ENCODE measurements at regions not wholly inside any gene's neighbourhood (a gene's known extent, or its start where the extent isn't known, plus 50 kb on each side); places are given as distances from the start of the nearest gene placed in this dataset.
A peak's percentile ranks its signal among the peaks of the same experiment; 100 is the strongest.

DNA sequence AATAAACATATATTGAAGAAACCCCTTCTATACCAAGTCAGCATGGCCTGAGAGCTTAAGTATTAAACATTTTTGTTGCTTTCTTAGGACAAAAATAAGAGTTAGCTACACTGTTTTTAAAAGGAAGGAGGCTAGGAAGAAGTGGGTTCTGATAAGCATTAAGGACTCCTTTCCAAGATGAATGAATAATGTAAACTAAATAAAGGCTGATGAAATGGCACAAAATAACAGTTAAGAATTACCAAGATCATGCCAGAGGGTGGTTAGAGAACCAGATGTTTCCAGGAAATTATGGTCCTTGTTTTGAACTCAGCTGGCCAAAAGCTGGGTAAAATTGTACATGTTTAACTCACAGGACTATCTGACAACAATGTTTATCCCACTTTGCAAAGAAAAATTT is 114.1 kb upstream of the ETS2 start:
- no peak for DNase-seq (ENCODE audit: low read depth in 2 of 3, low spot score in 1 of 3)

DNA sequence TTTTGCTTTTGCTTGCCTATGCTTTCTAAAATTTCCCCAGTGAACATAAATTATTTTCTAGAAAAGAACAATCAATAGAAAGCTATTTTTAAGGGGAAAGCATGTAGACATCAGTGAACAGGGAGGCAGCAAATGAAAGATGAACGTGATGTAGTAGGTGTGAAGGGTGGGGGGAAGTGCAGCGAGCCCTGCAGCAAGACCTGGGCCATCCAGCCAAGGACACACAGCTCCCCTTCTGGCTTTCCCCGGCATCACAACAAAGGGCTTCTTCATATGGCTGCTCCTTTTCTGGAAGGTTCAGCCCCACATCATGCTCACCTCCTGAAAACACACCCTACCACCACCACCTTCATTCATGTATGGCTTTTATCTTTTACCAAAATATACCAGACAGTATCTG is 109.2 kb upstream of the ETS2 start:
- no peak for DNase-seq (ENCODE audit: low read depth in 2 of 3, low spot score in 1 of 3)

DNA sequence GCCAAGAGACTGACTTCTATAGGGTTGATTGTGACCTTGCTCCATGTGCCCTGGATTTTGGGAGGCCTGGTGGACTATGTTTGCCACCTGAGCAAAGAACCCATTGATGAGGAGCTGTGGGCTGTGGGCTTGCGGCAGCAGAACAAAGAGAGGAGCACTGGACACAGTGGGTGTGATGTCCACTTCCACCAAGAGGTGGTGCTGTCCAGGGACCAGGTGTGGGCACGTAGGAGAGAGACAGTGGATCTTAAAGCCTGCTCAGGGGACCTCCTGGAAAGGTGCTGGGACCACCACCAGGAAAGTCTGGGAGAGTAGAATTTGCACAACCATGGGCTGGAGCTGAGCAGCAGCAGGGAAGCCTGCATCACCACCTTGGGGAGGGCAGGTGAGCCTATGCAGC is 106.7 kb upstream of the ETS2 start:
- DNase-seq (ENCODE audit: low read depth in 2 of 3, low spot score in 1 of 3), result no peak

DNA sequence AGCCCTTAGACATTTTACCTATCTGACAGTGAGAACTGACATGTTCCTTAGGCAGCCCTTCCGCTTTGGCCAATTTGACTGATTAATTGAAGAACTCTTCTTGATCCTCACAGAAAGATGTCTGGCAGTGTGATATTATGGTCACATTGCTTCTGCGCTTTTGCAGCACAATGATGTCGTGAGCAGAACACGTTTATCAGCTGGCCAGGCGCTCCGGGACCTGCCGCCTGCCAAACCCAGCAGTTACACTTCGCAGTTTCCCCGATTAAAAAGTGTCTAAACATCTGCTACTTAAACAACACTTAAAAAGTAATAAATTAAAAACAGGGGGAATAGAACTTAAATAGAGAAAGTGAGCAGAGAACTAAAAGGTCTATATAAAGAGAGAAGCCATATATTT is 103.5 kb upstream of the ETS2 start:
- no peak for DNase-seq (ENCODE audit: low read depth in 2 of 3, low spot score in 1 of 3)

DNA sequence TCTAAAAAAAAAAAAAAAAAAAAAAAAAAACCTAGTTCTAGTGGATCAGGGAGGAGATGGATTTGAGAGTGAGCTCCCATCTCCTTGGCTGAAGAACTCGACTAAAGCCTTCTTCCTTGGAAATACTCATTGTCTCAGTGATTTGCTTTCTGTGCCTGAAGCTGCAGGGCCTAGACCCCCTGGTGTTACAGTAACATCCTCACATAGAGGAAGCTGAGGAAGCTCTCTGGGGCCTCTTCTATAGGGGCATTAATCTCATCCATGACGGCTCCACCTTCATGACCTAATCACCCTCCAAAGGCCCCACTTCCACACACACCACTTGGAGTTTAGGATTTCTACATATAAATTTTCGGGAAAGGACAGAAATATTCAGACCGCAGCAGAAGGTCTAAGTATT is 95.9 kb upstream of the ETS2 start:
- no peak for DNase-seq (ENCODE audit: low read depth in 2 of 3, low spot score in 1 of 3)

DNA sequence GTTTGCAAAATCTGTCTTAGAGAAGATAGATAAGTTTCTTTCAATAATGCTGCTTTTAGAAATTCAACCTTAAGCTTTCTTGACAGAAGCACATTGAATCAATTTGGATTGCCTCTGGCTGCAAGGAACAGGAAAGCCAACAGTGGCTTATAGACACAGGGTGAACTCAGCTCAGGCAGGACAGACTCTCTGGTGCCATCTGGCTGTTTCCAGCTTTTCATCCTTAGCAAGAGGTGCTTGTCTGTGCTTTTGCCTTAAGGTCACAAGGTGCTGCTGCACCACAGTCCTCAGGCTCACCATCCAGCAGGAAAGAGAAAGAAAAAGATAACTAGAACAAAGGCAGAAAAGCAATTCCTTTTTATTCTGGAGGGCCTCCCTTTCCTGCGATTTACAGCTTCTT is 93.7 kb upstream of the ETS2 start:
- DNase-seq (ENCODE audit: low read depth in 2 of 3, low spot score in 1 of 3), result no peak

DNA sequence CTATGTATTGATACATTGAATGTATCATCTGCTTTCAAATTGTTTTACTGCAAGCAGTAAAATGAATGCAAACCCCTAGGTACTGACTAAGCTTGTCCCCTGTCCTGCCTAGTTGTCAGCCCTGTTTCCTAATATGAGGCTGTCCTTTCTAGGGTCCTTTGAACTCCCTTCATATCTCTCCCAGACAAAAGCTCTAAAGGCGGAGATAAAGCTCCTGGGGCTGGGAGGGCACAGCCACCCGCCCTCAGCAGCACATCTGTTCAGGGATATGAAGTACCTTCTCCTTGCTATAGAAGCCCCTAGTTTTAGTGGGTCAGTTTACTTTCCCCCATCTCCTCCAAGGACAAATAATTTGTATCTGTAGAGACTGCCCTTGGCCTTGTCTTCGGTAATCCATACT is 93.1 kb upstream of the ETS2 start:
- DNase-seq (ENCODE audit: low read depth in 2 of 3, low spot score in 1 of 3), result no peak

DNA sequence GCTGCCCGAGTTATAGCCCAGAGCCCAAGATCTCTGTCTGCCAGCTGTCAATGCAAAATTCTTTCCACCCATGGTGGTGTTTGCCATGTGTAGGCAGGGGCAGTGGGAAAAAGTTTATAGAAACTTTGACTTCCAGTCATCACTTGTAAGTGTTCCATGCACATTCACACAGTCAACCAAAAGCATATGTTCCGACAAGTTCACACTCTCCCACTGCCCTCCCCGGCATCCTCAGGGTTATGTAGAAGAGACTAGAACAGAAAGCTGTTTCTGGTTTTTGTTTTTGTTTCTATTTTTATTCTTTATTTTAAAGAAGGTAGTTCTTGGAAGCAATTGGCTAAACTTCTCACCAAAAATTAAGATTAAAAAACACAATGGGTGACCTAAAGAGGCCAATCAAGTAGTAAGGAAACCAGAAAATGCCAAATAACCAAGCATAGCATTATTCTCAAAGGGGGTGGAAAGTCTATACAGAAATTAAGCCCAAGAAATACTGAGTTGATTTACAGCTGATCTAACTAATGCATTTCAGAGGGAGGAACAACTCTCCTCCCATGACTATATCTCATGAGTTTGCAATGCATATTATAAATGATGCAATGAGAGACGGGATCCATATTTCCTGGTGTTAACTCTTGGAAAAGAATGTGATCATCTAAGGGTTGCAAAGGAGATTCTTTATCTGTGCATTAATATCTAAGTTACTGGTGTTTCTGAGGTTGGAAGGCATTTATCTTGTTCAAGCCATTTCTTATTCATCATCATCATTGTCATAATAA is 91.5 kb upstream of the ETS2 start:
- DNase-seq (ENCODE audit: low read depth in 2 of 3, low spot score in 1 of 3), result no peak

DNA sequence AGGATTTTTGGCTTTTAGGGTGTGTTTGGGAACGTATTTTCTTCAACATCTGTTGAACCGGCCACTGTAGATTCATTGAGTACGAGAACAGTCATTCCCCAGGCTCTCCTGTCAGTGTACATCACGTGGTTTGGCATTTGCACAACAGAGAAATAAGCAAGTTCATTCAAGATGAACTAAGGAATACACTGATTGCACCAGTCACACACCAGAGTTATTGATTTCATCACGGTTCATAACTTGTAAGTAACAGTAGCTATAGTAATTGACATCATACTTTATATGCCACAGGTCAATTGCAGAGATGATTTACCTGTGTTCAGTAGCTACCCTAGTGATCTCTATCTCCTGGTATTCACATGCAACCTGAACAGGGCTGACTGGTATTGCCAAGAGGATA is 90.7 kb upstream of the ETS2 start:
- DNase-seq (ENCODE audit: low read depth in 2 of 3, low spot score in 1 of 3), result no peak

DNA sequence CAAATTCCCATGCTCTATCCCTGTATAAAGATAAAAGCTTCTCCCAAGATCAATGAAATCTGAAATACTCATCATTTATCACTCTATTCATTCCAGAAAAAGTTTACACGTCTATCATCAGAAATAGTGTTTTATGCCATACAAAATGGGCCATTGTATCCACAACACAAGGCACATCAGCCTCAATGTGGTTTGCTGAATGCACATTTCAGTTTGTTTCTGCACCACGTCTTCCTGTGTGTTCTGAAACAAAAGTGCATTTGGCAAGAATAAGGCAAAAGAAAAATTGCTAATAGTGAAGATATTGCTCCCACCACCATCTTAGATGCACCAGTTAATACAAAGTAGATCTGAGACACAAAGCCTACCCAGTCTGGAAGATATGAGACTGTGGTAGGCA is 89.6 kb upstream of the ETS2 start:
- DNase-seq (ENCODE audit: low read depth in 2 of 3, low spot score in 1 of 3), result no peak

DNA sequence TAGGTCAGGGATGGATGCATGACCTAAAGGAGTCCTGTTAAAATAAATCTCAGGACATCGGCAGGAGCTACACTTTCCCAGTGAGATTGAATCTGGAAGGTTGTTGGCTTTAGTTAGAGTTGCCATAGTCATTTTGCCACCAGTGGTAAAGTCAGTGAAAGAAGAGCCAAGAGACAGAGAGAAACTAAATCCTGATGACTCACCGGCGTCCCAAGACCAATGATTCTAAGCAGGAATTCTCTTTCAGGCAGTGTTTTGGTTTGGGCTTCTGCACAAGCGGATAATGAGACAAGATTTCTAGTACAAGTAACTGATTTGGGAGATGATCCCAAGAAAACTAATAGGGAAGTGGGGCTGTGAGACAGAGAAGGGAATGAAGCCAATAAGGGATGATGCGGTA is 88.8 kb upstream of the ETS2 start:
- no peak for DNase-seq (ENCODE audit: low read depth in 2 of 3, low spot score in 1 of 3)

DNA sequence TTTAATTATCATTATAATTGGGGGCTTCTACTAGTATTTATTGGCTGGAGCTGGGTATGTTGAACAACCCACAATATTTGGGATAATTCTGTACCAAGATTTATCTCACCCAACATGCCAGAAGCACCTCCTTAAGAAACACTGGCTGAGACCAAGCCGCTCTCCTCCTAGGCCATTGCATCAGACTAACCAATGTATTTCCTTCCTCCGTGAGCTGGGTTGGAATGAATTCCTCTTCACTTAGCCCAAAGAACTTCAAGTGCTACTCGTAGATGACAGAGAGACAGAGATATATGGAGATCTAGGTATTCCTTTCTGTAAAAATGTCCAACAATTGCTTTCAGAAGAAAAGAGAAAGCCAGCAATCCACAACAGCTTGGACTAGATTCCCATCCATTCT is 87.2 kb upstream of the ETS2 start:
- no peak for DNase-seq (ENCODE audit: low read depth in 2 of 3, low spot score in 1 of 3)

DNA sequence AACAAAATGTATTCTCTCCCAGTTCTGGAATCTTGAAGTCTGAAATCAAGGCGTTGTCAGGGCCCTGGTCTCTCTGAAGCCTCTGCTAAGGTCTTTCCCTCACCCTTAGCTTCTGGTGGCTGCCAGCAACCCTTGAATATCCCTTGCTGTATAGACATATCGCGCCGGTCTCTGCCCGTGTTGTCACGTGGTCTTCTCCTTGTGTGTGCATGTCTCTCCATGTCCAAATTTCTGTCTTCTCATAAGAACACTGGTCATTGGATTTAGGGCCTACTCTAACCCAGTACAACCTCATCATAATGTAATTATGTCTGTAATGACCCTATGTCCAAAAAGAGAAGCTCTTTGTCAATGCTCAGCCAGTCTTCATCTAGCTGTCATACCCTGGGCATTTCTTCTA is 85.7 kb upstream of the ETS2 start:
- DNase-seq (ENCODE audit: low read depth in 2 of 3, low spot score in 1 of 3), result no peak

DNA sequence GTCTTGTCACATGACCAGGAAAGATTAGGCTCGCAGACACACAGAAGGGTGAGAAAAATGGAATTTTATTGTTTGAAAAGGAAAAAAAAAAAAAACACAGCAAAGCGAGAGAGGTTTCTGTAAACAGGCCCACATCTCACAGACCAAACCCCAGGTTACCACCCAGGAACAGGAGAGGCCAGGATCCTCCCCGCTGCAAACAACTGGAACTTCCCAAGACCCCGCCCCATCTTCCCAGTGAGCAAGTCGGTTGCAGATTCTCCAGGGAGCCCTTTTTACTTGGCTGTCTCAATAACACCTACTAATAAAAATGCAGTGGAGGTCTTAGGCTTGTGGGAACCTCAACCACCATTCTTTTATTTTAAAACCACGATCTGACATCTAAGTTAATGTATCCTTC is 84.7 kb upstream of the ETS2 start:
- DNase-seq (ENCODE audit: low read depth in 2 of 3, low spot score in 1 of 3), result no peak

DNA sequence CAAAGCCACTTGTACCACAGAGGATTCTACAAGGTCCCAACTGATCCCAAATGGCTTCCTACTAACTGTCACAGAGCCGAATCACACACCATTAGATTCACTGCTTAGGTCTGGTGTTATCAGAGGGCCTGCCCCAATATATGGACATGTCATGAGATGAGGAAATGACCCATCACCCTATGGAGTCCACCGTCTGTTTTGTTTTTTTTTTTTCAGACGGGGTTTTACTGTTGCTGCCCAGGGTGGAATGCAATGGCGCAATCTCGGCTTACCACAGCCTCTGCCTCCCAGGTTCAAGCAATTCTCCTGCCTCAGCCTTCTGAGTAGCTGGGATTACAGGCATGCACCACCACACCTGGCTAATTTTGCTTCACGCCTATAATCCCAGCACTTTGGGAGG is 83.8 kb upstream of the ETS2 start:
- no peak for DNase-seq (ENCODE audit: low read depth in 2 of 3, low spot score in 1 of 3)

DNA sequence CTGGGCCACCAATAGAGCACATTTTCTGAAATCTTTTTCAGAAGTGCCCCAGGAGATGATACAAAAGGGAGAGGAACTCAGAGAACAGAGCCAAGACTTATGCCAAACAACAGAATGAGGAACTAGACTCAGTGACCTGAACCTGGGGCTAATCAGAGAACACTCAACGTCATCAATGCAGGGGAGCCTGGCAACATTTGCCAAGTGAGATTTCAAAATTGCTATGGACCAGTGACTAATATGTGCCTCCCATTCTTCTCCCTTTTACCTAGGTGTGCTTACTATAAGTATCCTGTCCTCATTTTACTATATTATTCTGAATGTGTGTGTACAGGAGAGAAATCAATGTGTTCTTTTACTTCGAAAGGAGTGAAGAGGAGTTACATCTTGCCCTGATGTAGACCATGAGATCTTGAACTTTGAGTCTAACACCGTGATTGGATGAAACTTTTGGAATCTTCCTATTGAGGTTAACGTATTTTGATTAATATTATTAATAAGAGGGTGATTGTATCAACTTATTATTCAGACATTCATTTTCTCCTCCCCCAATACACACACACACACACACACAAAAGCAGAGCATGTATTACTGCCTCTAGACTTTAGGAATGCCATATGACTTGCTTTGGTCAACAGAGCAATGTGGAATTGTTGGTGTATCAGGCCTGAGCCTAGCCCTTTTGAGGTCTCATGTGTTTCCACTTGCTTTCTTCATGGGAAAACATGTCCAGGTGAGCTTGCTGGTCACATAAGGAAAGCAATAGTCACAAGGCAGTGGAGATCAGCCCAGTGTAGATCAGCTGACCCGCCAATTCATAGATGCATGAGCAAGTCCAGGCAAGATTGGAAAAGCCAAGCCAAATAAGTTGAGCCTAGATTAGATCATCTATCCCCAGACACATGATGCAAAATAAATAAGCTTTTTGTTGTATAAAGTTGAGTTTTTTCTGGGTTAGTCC is 80.3 kb upstream of the ETS2 start:
- no peak for DNase-seq (ENCODE audit: low read depth in 2 of 3, low spot score in 1 of 3)

DNA sequence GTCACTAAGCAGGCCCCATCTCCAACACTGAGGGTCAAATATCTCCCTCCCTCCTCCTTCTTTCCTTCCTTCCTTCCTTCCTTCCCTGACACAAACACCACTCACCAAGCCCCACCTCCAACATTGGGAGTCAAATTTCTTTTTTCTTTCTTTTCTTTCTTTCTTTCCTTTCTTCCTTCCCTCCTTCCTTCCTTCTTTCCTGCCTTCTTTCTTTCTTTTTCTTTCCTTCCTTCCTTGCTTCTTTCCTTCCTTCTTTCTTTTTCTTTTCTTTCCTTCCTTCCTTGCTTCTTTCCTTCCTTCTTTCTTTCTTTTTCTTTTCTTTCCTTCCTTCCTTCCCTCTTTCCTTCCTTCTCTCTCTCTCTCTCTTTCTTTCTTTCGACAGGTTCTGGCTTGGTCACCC is 79.2 kb upstream of the ETS2 start:
- no peak for DNase-seq (ENCODE audit: low read depth in 2 of 3, low spot score in 1 of 3)

DNA sequence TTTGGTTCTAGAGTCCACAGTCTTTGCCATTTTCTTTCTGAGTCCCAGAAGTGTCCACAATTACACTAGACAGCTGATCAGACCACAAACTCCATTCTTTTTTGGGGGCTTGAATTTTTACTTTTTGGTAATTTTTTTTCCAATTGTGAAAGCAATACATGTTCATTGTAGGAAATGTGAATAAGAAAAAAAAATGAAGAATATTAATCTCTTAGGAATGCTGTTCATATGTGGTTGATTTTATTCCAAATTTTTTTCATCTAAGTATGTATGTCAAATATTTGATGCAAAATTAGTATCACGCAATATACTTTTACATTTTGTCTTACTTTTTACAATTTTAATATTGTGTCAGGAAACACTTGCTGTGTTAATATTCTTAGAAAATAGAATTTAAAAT is 76.4 kb upstream of the ETS2 start:
- DNase-seq (ENCODE audit: low read depth in 2 of 3, low spot score in 1 of 3), result no peak

DNA sequence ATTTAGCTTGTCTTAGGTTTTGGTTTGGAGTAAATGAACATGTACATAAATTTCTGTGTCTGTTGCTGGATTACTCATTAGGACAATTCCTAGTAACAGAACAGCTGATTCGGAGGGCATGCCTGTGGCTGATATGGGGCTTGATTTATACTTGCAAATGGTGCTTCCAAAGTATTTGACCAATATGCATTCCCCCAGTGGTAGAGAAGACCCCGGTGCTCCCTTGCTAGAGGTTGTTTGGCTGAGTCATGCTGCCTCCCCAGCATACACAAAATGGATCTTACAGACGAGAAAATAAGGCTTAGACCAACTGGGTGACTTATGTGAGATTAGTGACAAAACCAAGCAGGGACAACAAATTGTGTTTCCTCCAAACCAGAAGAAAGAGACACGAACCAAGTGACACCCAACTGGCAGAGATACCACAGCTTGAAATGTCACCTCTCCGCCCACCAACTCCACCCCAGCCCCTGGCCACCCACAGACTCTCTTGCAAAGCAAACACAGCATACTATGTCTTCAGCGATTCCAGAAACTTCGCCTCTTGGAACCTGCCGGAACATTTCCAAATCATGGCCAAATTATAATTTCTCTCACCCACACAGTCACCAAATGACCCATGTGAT is 75.9 kb upstream of the ETS2 start:
- no peak for DNase-seq (ENCODE audit: low read depth in 2 of 3, low spot score in 1 of 3)

DNA sequence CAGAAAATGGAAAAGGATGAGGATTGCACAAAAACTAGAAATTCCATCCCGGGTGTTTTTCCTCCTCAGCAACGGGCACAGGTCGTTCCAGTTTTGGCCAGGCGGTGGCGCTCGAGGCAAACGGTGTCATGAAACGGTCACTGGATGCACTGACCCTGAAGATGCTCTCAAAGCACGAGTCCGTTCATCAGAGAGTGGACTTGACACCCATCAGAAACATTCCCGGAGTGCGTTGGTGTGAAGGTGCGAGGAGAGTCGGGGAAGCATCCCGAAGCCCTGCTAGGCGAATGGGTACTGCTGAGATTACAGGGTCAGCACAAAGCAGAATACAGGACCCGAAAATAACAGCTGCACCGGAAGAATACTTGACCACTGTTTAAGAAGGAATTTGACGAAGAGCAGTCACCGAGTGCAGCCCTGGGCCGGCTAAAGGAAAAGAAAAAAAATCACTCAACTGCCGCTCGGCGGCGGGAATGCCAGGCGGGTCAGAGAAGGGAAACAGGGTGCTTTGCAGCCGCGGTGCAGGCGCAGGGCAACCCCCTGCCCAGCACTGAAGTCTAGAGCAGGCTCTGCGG is 71.7 kb upstream of the ETS2 start:
- peak; percentile 33 to 80 (median 66) for DNase-seq (ENCODE audit: low read depth in 2 of 3, low spot score in 1 of 3)

DNA sequence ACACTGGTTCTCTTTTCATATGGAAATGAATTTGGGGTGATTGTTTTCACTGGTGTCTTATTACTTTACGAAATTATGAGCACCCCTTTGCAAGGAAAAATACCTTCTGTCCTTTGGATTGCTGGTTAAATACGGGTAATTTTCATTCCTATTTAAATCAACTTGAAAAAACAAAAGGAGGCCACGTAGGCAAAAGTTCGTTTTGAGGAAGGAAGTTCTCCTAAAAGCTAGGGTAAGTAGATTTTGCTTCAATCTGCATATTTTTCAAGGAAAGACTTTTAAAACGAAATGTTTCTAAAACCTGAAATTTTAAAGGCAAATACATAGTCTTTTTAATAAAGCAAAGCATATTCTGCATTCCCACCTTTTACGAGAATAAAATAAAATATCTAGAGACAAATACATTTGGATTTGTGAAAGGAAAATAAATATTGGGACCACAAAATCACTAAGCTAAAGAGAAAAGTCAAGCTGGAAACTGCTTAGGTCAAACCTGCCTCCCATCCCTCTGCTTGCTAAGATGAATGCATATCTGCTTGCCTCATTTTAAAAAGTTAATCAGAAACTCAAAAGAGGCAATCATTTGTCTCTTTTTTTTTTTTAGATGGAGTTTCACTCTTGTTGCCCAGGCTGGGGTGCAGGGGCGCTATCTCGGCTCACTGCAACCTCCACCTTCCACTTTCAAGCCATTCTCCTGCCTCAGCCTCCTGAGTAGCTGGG is 70.9 kb upstream of the ETS2 start:
- DNase-seq (ENCODE audit: low read depth in 2 of 3, low spot score in 1 of 3), result no peak

Measured in stimulated activated CD4-positive, alpha-beta T cell treated with anti-CD3 and anti-CD28 coated beads, Interleukin-12 subunit alpha, Interleukin-12 subunit beta, amount 100 ng/mL, for 48 hours (primary cell).